GM19035 (cell line): ENCODE measurements at regions not wholly inside any gene's neighbourhood (a gene's known extent, or its start where the extent isn't known, plus 50 kb on each side); places are given as distances from the start of the nearest gene placed in this dataset.
"Not testable (repeated sequence)": the region's sequence is repeated elsewhere in the genome, so short reads cannot be mapped to it uniquely, and the experiment has no call there.

ENCODE experiments used
- ATAC-seq: cut with Tn5 transposase; IDR thresholded peaks from one replicate; pipeline ENCODE4 v1.9.1; 2021; ENCODE audit not compliant: unreplicated experiment

GRCh38 chr10:59036311-59037017, 140.0 kb upstream of the PHYHIPL start:
- peak; percentile 100 for ATAC-seq

- no peak for ATAC-seq
Observed at GRCh38 chr10:59037018-59037389, 139.4 kb upstream of the PHYHIPL start.

GRCh38 chr10:59037506-59037905, 138.9 kb upstream of the PHYHIPL start:
- no peak for ATAC-seq

- not testable (repeated sequence) for ATAC-seq
Observed at GRCh38 chr10:59043358-59043757, 133.1 kb upstream of the PHYHIPL start.

- ATAC-seq, result no peak
Observed at GRCh38 chr10:59047180-59047579, 129.3 kb upstream of the PHYHIPL start.

- ATAC-seq, result peak; percentile 93
Observed at GRCh38 chr10:59047957-59048618, 128.4 kb upstream of the PHYHIPL start.

- ATAC-seq, result not testable (repeated sequence)
Observed at GRCh38 chr10:59053502-59053901, 122.9 kb upstream of the PHYHIPL start.

- no peak for ATAC-seq
Observed at GRCh38 chr10:59055045-59055444, 121.4 kb upstream of the PHYHIPL start.

- ATAC-seq, result no peak
Observed at GRCh38 chr10:59057345-59057744, 119.1 kb upstream of the PHYHIPL start.

- ATAC-seq, result peak; percentile 83
Observed at GRCh38 chr10:59060852-59061251, 115.6 kb upstream of the PHYHIPL start.

- no peak for ATAC-seq
Observed at GRCh38 chr10:59063491-59063890, 113.0 kb upstream of the PHYHIPL start.

GRCh38 chr10:59064080-59064692, 112.3 kb upstream of the PHYHIPL start:
- ATAC-seq, result no peak

- ATAC-seq, result no peak
Observed at GRCh38 chr10:59064759-59065539, 111.5 kb upstream of the PHYHIPL start.

- ATAC-seq, result no peak
Observed at GRCh38 chr10:59068581-59069191, 107.8 kb upstream of the PHYHIPL start.

GRCh38 chr10:59072038-59072437, 104.4 kb upstream of the PHYHIPL start:
- ATAC-seq, result no peak

- no peak for ATAC-seq
Observed at GRCh38 chr10:59073456-59074053, 102.9 kb upstream of the PHYHIPL start.

- ATAC-seq, result no peak
Observed at GRCh38 chr10:59075576-59075975, 100.9 kb upstream of the PHYHIPL start.

GRCh38 chr10:59077855-59078254, 98.6 kb upstream of the PHYHIPL start:
- no peak for ATAC-seq

- ATAC-seq, result no peak
Observed at GRCh38 chr10:59078978-59079377, 97.5 kb upstream of the PHYHIPL start.

- ATAC-seq, result no peak
Observed at GRCh38 chr10:59079386-59080226, 96.8 kb upstream of the PHYHIPL start.
